ENCODE measurements at regions not wholly inside any gene's neighbourhood (a gene's known extent, or its start where the extent isn't known, plus 50 kb on each side); places are given as distances from the start of the nearest gene placed in this dataset.

DNA sequence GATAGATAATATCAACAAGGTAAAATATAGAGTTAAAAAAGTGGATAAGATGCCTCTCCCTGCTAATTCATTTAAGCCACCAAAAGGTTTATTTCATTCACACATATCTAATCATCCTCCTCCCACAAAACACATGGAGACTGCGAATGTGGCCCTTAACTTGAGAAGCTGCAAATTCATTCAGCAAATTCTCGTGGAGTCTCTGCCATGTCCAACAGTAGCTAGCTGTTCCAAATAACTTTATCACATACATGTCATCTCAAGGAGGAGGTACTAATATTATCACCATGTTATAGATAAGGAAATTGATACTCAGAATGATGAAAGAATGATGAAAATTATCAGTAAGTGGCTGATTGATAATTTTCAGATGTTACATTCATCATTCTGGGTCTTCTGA, 950.2 kb downstream of the CDH11 start:
- TF ChIP-seq, protein P1, sequence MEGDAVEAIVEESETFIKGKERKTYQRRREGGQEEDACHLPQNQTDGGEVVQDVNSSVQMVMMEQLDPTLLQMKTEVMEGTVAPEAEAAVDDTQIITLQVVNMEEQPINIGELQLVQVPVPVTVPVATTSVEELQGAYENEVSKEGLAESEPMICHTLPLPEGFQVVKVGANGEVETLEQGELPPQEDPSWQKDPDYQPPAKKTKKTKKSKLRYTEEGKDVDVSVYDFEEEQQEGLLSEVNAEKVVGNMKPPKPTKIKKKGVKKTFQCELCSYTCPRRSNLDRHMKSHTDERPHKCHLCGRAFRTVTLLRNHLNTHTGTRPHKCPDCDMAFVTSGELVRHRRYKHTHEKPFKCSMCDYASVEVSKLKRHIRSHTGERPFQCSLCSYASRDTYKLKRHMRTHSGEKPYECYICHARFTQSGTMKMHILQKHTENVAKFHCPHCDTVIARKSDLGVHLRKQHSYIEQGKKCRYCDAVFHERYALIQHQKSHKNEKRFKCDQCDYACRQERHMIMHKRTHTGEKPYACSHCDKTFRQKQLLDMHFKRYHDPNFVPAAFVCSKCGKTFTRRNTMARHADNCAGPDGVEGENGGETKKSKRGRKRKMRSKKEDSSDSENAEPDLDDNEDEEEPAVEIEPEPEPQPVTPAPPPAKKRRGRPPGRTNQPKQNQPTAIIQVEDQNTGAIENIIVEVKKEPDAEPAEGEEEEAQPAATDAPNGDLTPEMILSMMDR (IDR thresholded peaks at IDR 0.05), result no peak

DNA sequence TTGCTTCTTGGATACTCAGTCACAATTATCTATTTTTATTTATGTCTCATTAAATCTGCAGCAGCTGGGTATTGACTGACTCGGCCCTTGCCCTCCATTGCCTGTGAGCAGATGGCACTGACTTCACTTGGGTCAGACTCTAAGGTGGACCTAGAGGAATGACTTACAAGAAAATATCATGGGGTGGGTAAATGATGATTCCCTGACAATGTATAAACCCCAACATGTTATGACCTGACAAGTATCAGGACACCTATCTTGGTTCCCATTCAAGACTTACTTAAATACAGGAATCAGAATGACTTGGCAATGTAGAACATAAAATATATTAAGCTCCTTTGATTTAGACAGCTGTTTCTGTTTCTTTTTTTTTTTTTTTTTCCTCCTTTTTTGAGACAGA, 953.5 kb downstream of the CDH11 start:
- TF ChIP-seq, protein P1 (IDR thresholded peaks at IDR 0.05), result no peak

DNA sequence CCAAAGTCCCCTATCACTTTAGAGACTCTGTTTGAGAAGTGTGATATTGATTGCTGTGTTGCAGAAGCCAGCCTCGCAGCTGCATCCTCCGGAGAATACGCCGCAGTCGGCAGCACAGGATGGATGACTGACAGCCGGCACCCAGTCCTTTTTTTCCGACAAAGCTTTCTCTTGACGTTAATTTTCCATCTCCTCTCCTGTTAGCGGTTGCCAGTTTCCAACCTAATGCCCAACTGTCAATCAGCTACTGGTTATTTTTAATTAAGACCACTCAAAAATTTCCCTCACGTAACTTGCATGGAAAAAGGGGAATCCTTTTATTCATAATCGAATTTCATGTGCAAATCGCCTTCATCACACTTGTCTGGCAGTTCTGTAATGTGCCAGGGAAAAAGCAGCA, 953.9 kb downstream of the CDH11 start:
- TF ChIP-seq, protein P1 (IDR thresholded peaks at IDR 0.05), result no peak

DNA sequence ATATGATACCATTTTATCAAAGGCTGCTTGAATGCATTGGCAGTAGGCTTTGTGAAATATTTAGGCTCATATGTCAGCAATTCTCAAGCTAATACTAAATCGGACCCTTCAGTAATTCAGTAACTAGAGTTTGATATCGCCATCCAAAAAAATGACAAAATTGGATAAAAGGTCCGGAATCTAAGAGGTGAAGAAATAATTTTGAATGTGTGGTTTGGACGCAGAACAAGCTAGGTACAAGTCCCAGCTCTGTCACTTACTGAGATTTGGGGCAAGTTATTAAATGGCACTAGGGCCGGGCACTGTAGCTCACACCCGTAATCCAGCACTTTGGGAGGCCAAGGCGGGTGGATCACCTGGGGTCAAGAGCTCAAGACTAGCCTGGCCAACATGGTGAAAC, 956.5 kb downstream of the CDH11 start:
- TF ChIP-seq, protein P1 (IDR thresholded peaks at IDR 0.05), result no peak

DNA sequence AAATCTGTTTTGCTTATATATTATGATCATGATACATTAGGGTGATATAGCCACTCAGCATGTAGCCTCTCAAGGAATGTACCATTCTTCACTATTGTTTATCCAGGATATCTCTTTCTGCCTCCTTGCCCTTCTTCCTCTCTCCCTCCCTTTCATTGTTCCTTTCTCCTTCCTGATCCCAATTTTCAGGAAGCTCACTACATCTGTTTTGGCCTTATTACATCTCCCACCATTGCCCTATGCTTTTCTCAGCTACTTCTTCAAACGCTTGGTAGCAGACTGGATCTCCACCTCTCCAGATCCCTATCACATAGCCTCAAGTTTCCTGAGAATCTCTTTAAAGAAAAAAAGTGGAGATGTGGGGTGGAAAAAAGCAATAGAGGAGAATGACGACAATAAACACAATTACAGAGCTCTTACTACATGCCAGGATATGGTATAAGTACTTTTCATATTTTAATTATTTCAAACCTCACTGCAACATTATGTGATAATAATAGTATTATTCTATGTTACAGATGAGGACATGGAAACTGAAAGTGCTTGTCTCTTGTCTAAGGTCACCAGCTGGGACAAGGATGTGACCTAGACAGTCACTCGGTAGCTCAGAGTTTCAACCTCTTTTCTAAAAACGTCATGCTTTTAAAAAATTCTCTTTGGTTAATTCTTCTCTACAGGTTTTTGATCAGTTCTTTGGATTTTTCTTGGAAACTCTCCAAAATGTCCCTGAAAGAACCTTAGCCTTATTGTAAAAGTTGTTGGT, 959.1 kb downstream of the CDH11 start:
- TF ChIP-seq, protein P1 (IDR thresholded peaks at IDR 0.05), result no peak

DNA sequence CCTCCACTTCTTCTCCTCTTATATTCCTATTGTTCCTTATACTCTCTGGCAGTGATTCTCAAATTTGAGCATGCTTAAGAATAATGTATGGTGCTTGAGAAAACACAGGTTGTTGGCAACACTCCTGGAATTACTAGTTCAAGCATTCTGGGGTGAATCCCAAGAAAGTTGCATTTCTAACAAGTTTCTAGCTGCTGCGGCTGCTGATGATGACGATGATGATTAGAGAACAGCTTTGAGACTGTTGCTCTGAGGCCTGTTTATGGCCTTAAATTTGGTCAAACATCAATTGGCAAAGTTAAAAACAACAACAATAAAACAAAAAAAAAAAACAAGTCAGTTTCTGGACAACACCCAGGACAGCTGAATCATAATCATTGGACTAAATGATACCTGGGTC, 961.9 kb downstream of the CDH11 start:
- TF ChIP-seq, protein P1 (IDR thresholded peaks at IDR 0.05), result no peak

DNA sequence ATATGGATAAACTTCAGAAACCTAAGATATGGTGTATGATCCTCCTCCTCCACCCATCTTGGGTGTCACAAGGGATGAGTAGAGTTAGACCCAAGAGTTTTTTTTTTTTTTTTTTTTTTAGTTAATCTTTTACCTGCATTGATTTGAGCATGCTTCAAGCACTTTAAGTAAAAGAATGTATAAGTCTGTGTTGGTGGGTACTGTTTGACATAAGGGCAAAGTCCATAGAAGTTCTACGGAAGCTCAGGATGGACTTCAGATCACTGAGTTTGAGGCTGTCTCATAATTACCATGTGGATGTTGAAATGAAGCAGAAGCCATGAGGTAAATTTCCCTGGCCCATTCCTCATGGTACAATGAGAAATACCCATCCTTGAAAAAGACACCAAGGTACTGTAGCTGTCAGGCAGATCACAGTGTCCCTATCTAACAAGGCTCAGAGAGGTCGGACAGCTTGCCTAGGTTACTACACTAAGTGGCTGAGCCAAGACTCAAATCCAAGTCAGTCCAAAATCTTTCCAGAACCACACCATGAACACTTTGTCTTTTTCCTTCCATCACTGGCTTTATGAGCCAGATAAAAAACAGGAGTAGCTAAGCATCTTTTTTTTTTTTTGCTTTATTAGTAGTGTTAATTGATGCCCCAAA, 962.8 kb downstream of the CDH11 start:
- TF ChIP-seq, protein P1 (IDR thresholded peaks at IDR 0.05), result no peak
